ENCODE measurements at regions not wholly inside any gene's neighbourhood (a gene's known extent, or its start where the extent isn't known, plus 50 kb on each side); places are given as distances from the start of the nearest gene placed in this dataset.

- ChIA-PET CTCF (no interaction called here), POLR2A (no interaction called here)
- no peaks in the 10 kb centered on the region for H3K9me3 Mint-ChIP-seq
- DNase-seq: no peak
- H3K4me1 Mint-ChIP-seq (ENCODE audit: low read depth): no peaks in the 10 kb centered on the region
- no peak overlapping the region for H3K4me3 Mint-ChIP-seq
- no peak overlapping the region for H3K27ac Mint-ChIP-seq
- H3K36me3 Mint-ChIP-seq: no peaks in the 10 kb centered on the region
- intact Hi-C loops (cut with micrococcal nuclease): no loop called here
- peaks cover 2% of the 10 kb centered on the region for H3K27me3 Mint-ChIP-seq
These were observed 53.9 kb upstream of the PALM2AKAP2 start for GRCh38 chr9:109726119-109726518.

GRCh38 chr9:109728686-109729300 lies 51.2 kb upstream of the PALM2AKAP2 start:
- CTCF ChIA-PET: no interaction called here
- intact Hi-C loops (cut with micrococcal nuclease): no loop called here

GRCh38 chr9:109729513-109729912 lies 50.5 kb upstream of the PALM2AKAP2 start:
- no peaks in the 10 kb centered on the region for H3K4me1 Mint-ChIP-seq (ENCODE audit: low read depth)
- H3K9me3 Mint-ChIP-seq: no peaks in the 10 kb centered on the region
- H3K27ac Mint-ChIP-seq: no peak overlapping the region
- no peaks in the 10 kb centered on the region for H3K36me3 Mint-ChIP-seq
- intact Hi-C loops (cut with micrococcal nuclease): no loop called here
- no peak overlapping the region for H3K4me3 Mint-ChIP-seq
- CTCF ChIA-PET: no interaction called here
- H3K27me3 Mint-ChIP-seq: no peaks in the 10 kb centered on the region
- POLR2A ChIA-PET: no interaction called here
- no peak for DNase-seq

More at GRCh38 chr9:109728686-109729300, 51.2 kb upstream of the PALM2AKAP2 start:
- Mint-ChIP-seq H3K9me3 (no peaks in the 10 kb centered on the region), H3K27me3 (no peaks in the 10 kb centered on the region), H3K4me3 (no peak overlapping the region), H3K27ac (no peak overlapping the region), H3K4me1 (ENCODE audit: low read depth) (no peaks in the 10 kb centered on the region), H3K36me3 (no peaks in the 10 kb centered on the region)
- POLR2A ChIA-PET: no interaction called here
- no peak for DNase-seq

Data from activated CD4-positive, alpha-beta memory T cell treated with anti-CD3 and anti-CD28 coated beads for 36 hours (primary cell).